ENCODE measurements at regions not wholly inside any gene's neighbourhood (a gene's known extent, or its start where the extent isn't known, plus 50 kb on each side); places are given as distances from the start of the nearest gene placed in this dataset.
"Not testable (repeated sequence)": the region's sequence is repeated elsewhere in the genome, so short reads cannot be mapped to it uniquely, and the experiment has no call there.

DNA sequence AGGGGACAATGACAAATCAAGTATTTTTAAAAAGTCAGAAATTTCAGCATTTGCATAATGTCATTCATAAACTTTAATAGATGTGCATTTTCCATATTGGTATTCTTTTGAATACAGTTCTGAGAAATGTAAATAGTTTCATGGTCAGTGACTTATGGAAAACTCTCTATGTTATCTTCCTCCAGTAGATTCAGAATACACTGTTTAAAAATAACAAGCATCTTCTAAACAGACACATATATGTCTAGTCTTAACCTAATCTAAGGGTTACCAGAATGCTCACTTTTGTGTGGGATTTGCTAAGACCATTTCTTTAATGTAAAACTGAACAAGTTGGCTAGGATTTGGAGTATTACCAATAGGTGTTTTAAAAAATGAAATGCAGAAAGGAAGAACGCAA, 119.8 kb upstream of the SGCG start:
- no peak for DNase-seq (ENCODE audit: low read depth in 2 of 2)

DNA sequence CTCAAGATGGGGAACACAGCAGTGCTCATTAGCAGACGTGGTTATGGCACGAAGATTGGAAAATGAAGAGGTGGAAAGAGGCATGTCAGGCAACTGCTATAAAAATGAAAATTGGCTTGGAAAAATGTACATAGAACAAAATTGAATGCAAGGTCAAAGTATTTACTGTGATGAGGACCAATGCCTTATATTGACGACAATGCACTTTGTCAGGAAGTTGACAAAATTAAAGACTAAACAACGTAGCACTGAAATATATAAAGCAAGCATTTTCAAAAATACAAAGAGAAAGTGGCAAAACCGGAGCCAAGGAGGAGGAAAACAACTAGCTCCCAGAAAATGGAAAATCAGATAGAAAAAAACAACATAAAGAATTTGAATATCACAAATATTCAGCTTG, 113.7 kb upstream of the SGCG start:
- DNase-seq (ENCODE audit: low read depth in 2 of 2) = no peak

DNA sequence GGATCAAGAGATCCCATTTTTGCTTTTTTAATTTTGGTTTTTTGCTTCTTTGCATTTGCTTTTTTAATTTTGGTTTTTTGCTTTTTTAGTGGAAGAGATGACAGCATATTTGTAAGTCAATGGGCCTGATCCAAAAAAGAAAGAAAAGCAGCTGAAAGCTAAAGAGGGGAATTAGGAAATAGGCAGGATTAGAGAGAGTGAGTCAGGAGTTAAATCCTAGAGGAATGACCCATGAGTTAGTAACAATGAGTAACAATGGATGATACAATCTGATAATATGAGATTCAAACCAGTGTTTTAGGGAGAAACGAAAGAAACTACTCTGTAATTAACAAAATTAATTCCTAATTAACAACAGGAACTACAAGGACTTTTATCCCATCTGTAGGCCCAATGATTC, 111.2 kb upstream of the SGCG start:
- DNase-seq (ENCODE audit: low read depth in 2 of 2) = no peak

DNA sequence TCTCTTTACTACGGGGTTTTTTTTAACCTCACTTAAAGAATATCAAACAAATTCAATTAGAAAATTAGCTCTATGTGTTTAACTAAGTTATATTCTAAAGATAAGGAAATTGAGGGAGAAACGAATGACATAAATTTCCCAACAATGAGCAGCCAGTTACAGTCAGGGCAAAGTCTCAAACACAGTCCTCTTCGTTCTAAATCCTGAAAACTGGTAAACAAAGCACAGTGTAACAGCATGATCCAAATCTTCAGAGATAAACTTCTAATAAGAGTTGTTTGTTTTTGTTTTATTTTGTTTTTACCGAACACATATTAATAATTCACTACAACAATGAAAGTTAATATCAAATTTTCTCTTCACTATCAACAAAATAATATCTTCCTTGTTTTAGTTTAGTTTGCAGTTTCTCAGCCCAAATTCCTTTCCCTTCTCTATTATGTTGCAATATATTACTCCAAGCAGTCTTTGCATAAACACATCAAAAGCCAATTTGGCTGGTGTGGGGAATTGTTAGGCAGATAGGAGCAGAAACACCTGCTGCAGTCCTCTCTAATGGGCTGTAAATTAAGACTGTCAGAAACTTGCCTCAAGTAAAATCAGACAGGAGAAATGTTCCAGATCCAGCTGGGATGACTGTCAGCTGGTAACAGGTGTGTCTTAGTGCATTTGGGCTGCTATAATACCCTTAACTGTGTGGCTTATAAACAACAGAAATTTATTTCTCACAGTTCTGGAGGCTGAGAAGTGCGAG, 106.5 kb upstream of the SGCG start:
- no peak for DNase-seq (ENCODE audit: low read depth in 2 of 2)

DNA sequence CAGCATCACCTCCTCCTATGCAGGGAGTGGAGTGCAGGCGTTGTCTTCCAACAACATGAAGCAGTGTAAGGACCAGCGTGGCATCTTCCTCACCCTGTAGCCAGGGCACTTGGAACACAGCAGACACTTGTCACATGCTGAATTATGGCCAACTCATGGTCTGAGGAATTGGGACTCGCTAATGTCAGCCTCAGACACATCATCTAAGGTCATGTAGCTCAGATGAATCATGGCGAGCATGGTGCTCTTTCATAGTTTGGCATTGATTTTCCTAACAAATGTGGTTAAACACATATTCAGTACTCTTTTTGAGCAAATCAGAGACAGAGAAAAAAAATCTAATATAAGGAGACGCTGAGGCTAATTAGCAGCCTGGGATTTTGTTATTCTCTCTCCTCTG, 99.6 kb upstream of the SGCG start:
- DNase-seq (ENCODE audit: low read depth in 2 of 2) = no peak

DNA sequence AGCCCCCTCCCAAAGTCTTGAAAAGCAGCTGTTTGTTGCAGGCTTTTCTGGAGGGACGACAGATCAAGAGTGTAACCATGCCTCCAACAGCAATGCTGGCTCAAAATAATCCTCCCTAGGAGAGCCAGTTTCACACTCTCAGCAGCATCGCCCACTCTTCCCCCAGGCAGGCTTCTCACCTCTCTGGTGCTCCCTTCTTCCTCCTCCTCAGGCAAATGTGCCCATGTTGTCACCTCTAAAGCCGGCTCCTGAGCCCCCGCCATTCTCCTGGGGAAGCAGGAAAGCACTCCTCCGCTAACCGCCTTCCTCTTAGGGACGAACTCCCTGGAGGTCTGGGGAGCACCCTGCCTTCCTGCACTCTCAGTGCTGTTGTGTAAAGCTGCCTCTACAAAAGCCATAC, 98.9 kb upstream of the SGCG start:
- no peak for DNase-seq (ENCODE audit: low read depth in 2 of 2)

DNA sequence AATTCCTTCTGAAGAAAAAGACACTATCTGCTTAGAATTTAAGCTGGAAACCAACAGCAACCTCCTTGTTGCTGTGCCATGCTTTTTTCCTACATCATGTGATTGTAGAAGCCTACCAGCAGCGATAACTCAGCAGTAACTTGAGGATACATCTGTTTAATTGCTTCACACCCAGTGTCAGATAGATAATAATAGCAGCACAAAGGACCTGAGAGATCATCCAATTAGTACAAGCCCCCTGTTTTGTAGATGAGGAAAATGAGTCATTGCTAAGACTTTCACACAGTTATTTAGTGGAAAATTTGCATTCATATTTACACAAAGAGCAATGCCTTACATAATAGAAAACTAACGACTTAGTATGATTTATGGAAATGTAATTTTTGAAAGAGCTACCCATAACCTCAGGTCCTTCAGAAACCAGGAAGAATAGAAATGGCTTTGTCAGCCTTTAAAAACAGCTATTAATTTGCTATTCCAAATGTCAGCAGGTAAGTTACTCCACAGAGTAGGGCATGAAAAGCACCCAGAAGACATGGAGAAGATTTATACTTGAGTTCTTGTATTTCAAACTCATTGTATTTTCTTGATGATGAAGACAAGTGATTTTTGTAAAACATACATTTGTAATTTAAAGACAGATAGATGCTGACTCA, 93.7 kb upstream of the SGCG start:
- DNase-seq (ENCODE audit: low read depth in 2 of 2) = no peak

DNA sequence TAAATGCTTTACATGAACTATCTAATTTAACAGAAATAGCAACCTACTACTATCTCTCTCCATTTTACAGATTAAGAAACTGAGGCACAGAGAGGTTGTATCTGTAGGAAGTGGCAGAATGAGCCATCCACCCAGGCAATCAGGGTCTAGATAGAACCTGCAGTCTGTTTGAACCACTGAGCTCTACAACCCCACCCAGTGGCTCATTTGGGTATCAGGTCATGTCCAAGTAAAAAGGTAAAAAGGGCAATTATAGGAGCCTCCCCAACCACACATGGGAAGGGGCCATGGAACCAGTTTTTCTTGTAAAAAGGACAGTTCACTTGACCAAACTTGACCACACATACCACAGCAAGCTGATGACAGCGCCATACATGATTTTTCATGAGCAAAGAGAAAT, 92.9 kb upstream of the SGCG start:
- DNase-seq (ENCODE audit: low read depth in 2 of 2) = no peak

DNA sequence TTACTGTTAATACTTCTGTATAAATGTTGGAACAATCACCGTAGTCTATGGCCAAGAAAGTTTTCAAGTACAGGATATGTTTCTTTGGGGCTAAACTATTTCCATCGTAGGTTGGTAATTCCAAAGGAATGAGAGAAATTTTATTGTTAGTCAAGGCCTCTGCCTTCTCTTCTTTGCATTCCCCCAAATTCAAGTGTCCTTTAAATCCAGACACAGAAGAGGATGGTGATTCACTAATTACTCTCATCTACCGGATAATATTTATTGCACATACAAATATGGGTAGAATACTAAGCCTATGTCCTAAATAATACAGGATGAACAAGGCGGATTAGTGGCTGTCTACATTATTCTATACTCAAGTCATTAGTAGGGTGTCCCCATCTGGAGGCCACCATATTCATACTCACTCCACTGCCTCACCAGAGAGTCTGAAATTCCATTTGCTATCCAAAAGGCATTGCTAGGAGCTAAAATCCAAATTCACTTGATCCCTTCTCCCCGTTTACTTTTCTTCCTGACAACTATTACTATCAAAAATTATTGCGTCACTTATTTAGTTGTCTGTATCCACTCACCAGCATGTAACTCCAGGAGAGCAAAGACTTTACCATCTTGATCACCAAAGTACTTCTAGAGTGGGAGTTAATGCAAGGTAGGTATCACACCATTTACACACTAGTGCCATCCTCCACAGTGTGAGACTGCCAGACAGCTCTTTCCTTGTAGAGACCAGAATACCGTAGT, 82.4 kb upstream of the SGCG start:
- DNase-seq (ENCODE audit: low read depth in 2 of 2) = no peak

DNA sequence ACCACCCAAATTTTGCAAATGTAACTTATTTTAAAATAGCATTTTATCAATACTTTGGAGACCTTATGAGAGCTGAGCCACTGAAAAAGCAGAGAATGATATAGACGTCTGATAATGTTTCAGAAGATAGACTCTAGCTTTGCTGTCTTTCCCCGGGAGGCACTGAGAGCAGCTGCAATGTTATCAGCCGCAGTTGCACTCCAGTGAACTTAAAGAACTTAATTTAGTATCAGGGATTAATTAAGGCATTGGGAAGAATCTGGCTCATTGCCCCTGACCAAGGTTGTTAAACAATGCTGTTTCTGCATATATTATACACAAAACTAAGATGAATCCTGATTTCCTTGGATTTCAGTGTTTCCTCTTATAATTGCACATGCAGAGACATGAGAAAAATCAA, 75.7 kb upstream of the SGCG start:
- no peak for DNase-seq (ENCODE audit: low read depth in 2 of 2)

DNA sequence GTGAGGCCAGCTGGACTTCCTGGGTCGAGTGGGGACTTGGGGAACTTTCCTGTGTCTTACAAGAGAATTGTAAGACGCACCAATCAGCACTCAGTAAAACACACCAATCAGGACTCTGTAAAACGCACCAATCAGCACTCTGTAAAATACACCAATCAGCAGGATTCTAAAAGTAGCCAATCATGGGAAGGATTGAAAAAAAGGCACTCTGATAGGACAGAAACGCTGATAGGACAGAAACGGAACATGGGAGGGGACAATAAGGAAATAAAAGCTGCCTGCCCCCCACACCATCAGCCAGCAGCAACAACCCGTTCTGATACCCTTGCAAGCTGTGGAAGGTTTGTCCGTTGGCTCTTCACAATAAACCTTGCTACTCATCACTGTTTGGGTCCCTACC, 73.1 kb upstream of the SGCG start:
- DNase-seq (ENCODE audit: low read depth in 2 of 2) = no peak

DNA sequence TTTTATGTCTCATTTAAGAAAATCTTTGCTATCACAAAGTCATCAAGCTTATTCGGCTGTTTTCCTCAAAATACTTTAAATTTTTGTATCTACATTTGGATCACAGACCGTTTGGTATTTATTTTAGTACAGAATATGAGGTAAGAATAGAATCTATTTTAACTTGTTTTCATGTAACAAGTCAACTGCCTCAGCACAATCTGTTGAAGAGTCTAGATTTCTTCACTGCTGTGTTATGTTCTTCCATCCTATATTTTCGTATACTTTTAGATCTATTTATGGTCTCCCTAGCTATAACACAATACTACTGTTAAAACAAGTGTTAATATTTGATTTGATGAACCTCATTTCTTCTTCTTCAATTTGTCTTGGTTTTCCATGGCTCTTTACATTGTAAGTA, 61.6 kb upstream of the SGCG start:
- no peak for DNase-seq (ENCODE audit: low read depth in 2 of 2)

DNA sequence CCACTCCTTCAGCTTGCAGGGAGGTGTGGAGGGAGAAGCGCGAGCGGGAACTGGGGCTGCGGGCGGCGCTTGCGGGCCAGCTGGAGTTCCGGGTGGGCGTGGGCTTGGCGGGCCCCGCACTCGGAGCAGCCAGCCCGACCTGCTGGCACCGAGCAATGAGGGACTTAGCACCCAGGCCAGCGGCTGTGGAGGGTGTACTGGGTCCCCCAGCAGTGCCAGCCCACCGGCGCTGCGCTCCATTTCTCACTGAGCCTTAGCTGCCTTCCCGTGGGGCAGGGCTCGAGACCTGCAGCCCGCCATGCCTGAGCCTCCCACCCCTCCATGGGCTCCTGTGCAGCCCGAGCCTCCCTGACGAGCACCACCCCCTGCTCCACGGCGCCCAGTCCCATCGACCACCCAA, 53.2 kb upstream of the SGCG start:
- DNase-seq (ENCODE audit: low read depth in 2 of 2) = not testable (repeated sequence)

DNA sequence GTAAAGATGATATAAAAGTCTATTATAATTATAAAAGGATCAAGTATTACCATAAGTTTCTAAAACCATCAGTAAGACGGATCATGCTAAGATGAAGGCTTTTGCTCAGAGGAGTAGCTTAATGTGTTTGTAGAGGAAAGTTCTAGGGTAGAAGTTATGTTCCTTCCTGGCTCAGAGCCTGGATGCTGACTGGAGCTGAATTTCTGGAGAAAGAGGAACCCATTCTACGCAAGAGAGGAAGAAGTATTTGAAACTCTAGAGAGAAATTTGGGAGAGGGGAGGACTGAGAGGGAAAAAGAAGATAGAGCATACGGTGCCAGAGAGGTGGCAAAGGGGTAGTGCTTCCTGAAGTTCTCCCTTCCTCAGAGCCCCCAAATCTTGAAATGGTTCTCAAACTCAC, 51.4 kb upstream of the SGCG start:
- no peak for DNase-seq (ENCODE audit: low read depth in 2 of 2)

Measured in activated CD4-positive, alpha-beta T cell treated with anti-CD3 and anti-CD28 coated beads for 24 hours (primary cell).